IPS DF 4.7 (cell line): ENCODE measurements at regions not wholly inside any gene's neighbourhood (a gene's known extent, or its start where the extent isn't known, plus 50 kb on each side); places are given as distances from the start of the nearest gene placed in this dataset.
A peak's percentile ranks its signal among the peaks of the same experiment; 100 is the strongest.
"Not testable (repeated sequence)": the region's sequence is repeated elsewhere in the genome, so short reads cannot be mapped to it uniquely, and the experiment has no call there.

Experiments
- DNase-seq: peaks from one replicate; pipeline ENCODE4 v3.0.0-alpha.2; 2013; ENCODE audit warnings: low spot score; ENCODE audit errors: extremely low read depth

DNA sequence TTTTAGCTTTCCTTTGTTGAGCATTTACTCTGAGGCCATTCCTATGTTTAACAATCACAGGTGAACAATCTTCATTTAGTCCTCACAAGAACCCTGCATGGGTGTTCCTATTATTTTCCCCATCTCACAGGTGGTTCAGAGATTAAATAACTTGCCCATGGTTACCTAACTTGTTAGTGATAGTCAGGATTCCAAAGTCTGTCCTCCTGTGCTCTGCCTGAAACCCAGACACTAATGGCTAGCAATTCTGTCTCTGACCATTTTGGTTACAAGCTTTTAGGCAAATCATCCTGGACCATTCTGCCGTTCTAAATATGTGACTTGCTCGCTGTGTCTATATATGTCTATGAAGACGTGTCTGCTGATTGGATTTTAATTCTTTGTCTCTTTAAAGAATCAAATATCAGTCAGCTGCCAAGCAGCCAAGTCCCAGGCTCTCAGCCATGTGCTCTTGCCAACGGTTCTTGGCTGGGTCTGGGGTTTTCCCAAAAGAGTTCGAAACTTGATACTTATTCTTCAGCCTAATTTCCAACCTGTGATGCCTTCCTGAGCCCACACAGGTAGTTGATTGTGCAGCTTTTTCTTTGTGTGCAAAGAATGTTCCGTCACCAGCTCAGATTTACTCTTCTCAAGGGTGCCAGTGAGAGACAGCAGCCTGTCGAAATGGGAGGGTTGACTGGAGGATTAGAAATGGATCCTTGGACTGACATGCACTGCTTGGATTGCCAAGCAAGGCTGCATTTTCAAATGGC lies 121.7 kb downstream of the NREP start:
- no peak for DNase-seq

DNA sequence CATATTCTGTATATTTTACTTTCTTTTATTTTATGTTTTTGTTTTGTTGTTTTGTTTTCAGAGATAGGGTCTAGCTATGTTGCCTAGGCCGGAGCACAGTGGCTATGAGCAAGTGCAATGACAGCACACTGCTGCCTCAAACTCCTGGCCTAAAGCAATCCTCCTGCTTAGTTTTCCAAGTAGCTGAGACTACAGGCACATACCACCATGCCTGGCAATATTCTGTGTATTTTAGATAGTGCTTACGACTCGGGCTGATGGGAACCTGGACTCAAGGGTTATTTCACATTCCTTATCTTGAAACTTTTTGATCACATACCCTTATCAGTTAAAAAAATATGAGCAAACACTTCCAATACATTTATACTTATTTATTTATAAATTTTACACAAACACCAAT lies 119.0 kb upstream of the STARD4 start:
- no peak for DNase-seq

DNA sequence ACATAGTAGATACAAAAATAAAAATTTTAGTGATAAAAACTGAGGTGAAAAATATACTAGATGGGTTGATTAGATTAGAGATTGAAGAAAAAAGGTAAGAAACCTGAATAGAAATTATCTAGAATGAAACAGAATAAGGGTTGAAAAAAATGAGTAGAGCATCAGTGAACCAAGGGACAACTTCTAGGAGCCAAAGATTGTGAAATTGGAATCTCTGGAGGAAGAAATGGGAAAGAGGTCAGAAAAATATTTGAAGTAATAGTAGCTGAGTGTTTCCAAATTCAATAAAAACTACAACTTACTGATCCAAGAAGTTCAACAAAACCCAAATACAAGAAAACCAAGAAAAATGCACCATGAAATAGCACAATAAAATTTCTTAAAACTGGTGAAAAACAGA lies 116.6 kb upstream of the STARD4 start:
- DNase-seq = no peak

DNA sequence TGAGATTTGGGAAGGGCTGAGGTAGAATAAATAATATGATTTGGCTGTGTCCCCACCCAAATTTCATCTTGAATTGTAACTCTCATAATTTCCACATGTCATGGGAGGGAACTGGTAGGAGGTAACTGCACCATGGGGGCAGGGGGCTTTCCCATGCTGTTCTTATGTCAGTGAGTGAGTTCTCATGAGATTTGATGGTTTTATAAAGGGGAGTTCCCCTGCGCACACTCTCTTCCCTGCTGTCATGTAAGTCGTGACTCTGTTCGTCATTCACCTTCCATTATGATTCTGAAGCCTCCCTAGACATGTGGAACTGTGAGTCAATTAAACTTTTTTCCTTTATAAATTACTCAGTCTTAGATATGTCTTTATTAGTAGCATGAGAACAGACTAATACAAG lies 115.5 kb upstream of the STARD4 start:
- DNase-seq = no peak

DNA sequence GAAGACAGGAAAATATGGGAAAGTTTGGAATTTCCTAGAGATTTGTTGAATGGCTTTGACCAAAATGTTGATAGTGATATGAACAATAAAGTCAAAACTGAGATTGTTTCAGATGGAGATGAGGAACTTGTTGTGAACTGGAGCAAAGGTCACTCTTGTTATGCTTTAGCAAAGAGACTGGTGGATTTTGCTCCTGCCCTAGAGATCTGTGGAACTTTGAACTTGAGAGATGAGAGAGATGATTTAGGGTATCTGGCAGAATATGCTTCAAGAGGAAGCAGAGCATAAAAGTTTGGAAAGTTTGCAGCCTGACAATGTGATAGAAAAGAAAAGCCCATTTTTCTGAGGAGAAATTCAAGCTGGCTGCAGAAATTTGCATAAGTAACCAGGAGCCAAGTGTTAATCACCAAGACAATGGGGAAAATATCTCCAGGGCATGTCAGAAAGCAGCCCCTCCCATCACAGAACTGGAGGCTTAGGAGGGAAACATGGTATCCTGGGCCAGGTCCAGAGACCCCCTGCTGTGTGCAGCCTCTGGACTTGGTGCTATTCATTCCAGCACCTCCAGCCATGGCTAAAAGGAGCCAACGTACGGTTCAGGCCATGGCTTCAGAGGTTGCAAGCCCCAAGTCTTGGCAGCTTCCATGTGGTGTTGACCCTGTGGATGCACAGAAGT lies 114.3 kb upstream of the STARD4 start:
- DNase-seq = no peak

DNA sequence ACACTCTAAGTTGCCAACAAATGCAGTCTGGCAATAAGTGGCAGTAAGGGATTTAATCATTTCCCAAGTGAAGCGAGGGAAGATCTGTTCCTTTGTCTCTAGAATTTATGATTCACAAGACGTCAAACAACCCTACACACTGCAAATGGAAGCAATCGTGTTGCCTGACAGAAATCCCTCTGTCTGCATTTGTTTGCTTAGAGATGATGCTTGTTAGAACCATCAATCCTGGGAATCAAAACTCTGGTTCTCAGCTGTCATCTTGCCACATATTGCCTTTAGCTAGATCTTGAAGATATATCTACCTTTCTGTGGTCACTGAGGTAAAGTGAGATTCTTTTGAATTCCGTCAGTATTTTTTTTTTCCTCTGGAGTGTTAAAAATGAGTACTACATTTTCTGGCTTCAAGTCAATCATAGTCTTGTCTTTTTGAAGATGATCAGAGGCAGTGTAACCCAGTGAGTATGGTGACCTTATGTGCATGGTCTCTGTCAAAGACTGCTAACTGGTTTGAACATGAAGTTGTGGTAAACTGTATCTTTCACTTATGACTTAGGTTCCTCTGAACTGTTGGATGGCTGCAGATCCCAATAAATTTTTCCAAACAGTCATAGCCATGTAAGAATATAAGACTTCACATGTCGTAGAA lies 106.4 kb upstream of the STARD4 start:
- DNase-seq = no peak

DNA sequence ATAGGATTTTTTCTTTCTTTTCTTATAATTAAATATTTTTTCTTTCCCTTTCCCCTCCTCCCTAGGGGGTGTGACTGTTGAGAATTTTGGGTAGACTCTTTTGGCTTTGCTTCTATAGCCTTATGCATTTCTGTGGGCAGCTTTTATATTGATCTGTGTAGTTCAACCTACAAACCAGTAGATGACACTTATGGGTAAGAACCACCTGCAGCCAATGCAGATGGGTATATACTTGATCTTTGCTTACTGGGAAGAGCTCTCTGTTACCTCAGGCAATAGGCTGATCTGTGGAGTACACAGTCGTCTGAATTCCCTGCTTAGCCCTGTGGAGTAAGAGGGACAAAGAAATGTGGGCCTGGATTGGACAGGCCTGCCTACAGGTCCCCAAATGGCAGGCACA lies 102.7 kb upstream of the STARD4 start:
- no peak for DNase-seq

DNA sequence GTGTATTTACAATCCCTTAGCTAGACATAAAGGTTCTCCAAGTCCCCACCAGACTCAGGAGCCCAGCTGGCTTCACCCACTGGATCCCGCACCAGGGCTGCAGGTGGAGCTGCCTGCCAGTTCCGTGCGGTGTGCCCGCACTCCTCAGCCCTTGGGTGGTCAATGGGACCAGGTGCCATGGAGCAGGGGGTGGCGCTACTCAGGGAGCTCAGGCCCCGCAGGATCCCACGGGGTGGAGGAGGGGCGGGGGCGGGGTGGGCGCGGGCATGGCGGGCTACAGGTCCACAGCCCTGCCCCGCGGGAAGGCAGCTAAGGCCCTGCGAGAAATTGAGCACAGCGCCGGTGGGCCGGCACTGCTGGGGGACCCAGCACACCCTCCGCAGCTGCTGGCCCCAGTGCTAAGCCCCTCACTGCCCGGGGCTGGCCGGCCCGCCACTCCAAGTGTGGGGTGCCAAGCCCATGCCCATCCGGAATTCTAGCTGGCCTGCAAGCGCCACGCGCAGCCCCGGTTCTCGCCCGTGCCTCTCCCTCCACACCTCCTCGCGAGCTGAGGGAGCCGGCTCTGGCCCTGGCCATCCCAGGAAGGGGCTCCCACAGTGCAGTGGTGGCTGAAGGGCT lies 99.8 kb upstream of the STARD4 start:
- DNase-seq = not testable (repeated sequence)

DNA sequence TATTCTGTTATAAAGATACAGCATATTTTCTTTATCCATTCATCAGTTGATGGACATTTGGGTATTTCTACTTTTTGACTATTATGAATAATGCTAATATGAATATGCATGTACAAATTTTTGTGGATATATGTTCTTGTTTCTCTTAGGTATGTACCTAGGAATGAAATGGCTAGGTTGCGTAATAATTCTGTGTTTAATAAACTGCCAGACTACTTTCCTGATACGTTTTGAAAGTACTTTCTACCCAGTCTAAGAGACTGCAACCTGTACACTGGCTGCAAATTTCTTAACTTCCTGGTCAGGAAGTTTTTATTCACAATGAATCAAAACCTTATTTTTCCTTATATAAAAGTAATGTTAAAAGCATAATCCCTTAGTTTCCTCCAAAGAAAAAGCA lies 93.9 kb upstream of the STARD4 start:
- DNase-seq = no peak

DNA sequence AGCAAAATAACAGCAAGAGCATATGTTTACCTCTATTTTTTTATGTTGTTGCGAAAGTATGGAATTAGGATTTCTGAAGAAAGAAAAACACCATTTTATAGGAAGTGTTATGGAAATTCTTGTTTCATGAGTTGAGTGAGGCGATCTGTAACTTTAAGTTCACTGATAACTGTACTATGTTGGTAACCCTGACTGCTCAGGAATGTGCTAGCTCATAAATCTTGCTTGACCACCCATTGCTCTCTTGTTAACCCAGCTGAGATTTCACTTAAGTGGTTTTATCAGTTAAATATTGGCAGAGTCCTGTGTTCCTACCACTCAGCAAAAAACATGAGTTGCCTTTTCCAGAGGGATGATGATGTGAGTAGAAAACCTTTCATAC lies 91.1 kb upstream of the STARD4 start:
- no peak for DNase-seq

DNA sequence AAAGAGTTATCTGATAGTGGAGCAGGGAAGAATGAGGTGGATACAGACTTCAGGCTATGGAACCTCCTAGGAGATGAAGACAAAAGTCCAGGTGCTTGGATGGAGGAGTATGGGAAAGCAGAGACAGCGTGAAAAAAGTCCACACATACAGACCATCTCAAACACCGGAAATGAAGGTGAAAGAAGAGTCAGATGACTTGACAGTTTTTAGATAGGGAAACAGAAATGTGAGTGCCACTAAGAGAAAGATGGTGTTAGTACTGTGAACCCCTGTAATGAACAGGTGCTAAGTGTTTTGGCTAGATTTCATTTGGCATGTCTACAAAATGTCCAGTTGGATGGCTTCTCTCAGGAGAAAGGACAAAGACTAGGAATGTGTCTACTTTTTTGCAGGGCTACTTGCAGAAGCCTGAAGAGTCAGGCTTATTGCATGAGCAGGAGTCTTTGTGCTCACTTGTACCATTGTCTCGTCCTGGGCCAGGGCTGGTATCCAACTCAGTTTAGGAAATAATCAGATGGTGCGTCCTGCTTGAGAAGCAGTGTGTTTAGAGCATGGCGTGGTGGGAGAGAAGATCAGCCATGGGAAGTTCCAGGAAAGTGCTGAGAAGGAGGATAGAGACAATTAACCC lies 90.6 kb upstream of the STARD4 start:
- no peak for DNase-seq

DNA sequence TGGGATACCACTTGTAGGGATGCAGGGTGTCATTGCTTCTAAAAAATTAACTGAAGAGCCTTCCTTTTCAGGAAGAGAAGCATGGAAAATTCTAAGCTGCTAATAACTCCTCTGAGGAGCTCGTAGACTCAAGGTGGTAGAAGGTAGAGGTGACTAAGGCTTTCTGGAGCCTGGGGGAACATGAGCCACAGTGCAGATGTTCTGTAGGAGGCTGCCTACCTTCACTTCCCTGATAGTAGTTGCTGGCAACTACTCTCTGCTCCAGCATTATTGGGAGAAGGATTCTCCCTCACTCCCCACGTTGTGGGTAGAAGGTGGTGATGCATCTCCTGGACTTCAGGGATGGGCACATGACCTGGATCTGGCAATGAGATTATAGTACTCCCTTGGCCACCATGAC lies 86.7 kb upstream of the STARD4 start:
- DNase-seq = no peak

DNA sequence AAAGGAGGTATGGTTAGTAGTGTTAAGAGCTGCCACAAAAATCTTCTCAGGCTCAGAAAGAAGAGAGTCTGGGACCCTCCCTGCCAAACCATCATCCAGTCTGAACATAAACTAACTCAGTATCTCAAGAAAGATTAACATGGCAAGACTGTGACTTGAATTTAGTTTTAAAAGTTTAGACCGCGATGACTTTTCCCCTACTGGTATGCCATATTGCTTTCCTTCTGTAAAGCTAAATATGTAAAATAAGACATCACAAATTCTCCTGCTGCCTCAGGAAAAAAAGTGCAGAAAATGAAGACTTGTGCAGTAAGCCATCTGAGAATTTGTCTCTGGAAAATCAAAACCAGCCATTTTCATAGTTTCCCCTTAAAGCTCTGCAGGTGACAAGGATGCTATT lies 85.2 kb upstream of the STARD4 start:
- DNase-seq = no peak

DNA sequence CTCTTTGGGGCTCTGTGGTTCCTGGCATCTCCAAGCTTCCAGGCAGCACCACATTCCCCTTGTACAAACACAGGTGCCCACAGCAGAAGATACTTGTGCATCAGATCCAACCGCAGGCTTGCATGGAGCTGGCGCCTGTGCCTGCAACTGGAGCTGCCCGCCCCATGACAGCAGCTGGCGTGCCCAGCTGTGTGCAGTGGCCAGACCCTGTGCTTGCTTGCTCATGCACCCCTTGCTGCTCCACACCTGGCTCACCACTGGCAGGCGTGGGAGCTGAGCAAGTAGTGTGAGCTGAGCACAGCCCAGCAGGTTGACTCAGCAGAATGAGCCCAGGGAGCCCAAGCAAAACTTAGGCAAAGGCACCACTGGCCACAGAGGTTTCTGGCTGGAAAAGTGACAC lies 84.4 kb upstream of the STARD4 start:
- no peak for DNase-seq

DNA sequence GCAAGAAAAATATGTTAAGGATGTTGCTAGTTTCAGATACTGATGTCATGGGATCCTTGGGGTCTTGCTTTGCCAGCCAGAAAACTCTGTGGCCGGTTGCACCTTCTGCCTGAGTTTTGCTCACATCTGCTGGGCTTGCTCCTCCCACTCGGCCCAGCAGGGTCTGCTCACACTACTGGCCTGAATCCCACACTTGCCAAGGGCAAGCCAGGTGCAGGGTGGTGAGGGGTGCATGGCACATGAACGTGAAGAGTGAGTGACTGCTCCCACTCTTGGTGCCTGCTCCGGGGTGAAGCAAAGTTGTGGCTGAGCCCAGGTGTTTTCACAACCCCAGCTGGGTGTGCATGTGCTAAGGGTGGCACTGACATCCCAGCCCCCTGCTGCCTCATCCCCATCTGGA lies 83.1 kb upstream of the STARD4 start:
- DNase-seq = no peak

DNA sequence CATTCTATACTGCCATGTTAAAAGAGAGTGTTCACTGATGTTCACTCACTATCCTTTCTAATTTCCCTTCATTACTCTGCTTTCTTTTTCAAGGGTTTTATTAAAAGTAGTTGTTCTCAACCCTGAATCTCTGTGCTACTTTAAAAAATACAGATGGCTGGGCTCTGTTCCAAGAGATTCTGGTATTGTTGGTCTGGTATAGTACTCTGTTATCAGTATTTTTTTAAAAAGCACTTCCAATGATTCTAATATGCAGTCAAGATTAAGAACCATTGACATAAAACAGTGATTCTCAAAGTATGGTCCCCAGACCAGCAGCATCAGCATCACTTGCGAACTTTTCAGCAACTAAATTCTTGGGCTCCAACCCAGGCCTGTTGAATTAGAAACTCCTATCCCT lies 77.0 kb upstream of the STARD4 start:
- DNase-seq = no peak

DNA sequence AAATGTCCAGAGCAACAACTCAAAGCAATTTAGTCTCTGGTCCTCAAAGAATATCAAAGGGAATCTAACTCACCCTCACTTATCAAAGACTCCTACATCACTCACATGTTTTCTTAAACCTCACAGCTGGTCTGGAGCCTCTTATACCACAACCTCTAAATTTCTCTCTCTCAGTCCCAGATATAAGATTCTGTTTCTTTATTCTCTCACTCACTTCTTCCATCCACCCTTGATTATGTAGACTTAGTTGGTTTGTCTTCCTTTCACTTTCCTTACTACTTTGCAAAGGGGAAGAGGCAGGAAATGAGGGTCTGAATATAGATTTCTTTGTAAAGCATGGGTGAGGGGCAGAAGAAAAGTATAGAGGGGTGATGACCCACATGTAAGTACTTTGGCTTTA lies 75.4 kb upstream of the STARD4 start:
- DNase-seq = no peak

DNA sequence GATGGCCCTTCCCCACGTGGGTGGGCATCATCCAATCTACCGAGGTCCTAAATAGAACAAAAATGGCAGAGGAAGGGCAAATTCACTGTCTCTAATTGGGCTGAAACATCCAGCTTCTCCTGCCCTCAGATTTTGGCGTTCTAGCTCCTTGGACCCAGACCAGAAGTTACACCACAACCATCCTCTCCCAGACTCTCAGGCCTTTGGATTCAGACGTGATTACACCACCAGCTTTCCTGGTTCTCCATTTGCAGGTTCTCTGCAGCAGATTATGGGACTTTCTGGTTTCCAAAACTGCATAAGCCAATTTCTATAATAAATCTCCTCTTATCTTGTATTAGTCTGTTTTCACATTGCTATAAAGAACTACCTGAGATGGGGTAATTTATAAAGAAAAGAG lies 73.6 kb upstream of the STARD4 start:
- no peak for DNase-seq

DNA sequence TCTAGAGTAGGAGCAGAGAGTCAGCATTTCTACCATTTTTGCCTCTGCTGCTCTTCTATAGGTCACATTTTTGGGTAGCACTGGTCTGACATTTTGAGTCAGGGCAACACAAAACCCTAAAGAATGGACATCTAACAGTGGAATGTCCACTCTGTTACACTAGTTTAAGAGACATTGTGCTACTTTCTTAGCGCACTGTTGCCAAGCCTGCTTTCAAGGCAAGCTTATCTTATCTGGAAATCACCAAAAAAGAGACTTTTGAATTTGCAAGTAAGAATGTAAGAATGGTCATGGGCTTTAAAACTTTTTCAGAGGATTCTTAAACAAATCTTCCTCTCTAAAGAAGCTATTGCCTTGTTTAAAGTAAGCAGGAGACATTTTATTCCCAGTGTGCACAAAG lies 73.0 kb upstream of the STARD4 start:
- DNase-seq = no peak

DNA sequence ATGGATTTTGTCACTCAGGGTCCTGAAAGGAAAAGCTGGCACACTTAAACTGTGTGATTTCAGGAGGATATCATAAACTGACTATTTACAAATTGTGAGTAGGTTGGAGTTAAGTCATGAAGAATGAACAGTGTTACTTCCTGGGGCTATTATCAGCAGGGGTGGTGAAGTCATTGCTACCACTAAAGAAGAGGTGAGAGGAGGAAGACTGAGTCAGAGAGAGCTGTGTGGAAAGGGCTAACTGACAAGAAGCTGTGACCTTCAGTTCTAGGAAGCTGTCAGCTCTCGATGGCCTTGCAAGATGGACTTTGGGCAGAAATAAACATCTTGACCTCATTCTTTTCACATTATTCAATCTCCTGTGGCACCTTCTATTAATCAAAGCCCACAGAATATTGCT lies 72.3 kb upstream of the STARD4 start:
- DNase-seq = peak; percentile 2

DNA sequence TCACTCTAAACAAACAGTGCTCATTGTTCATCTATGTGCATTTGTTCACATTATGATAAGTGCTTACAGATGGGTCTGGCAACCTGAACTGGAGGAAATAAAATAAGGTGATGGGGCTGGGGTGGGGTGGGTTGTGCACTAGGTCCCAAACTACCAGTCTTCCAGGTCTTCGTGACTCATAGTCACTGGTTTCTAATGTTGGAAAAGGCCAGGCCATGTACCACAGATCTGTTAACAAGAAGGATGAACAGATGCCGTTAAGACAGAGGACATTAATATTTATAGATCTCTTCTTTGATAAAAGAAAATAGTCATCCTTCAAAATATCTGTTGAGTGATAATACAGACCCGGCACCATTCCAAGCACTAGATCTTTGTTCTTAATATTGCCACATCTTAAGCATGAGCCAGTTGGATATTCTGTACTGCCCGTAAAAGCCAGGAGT lies 71.4 kb upstream of the STARD4 start:
- no peak for DNase-seq
